ENCODE measurements at regions not wholly inside any gene's neighbourhood (a gene's known extent, or its start where the extent isn't known, plus 50 kb on each side); places are given as distances from the start of the nearest gene placed in this dataset.
A peak's percentile ranks its signal among the peaks of the same experiment; 100 is the strongest.

- Histone ChIP-seq H3K4me3 (no peak overlapping the region), H3K27ac (ENCODE audit: low read depth in 1 of 2, low read length in 1 of 2) (no peak overlapping the region), H3K27me3 (ENCODE audit: control insufficient read depth in 3 of 3, insufficient read depth in 3 of 3, low read length in 2 of 3) (no peaks in the 10 kb centered on the region), H3K4me1 (ENCODE audit: control insufficient read depth in 5 of 5, insufficient read depth in 5 of 5, low read length in 5 of 5) (peaks cover 0 to 11% (median 3%) of the 10 kb centered on the region in 5 donors), H3K9ac (ENCODE audit: insufficient read depth in 1 of 2, low read length in 2 of 2) (no peak overlapping the region), H3K9me3 (ENCODE audit: control insufficient read depth in 4 of 4, insufficient read depth in 3 of 4, low read length in 3 of 4) (no peaks in the 10 kb centered on the region), H3K36me3 (ENCODE audit: control insufficient read depth in 4 of 4, insufficient read depth in 4 of 4, low read length in 4 of 4) (no peaks in the 10 kb centered on the region)
- DNase-seq = peak in 2 of 3 donors; percentile 73 to 76
- ATAC-seq (ENCODE audit: insufficient read depth, low FRiP score) = no peak
- TF ChIP-seq CTCF (IDR thresholded peaks at IDR 0.05; ENCODE audit: control extremely low read depth, extremely low read depth) = no peak
- 48 to 69% methylated on average over 2 of the region's 2 CpGs for WGBS, 2 donors
These were observed 570.7 kb downstream of the EPHA4 start for GRCh38 chr2:221001381-221001801.

- 0% methylated on average over 1 of the region's 1 CpG for WGBS, 2 donors
These were observed 569.9 kb downstream of the EPHA4 start for GRCh38 chr2:221002101-221002685.

GRCh38 chr2:221005338-221005737 lies 566.8 kb downstream of the EPHA4 start:
- Histone ChIP-seq H3K27me3 (ENCODE audit: control insufficient read depth in 3 of 3, insufficient read depth in 3 of 3, low read length in 2 of 3) (no peaks in the 10 kb centered on the region), H3K9me3 (ENCODE audit: control insufficient read depth in 4 of 4, insufficient read depth in 3 of 4, low read length in 3 of 4) (no peaks in the 10 kb centered on the region), H3K4me3 (no peak overlapping the region), H3K36me3 (ENCODE audit: control insufficient read depth in 4 of 4, insufficient read depth in 4 of 4, low read length in 4 of 4) (no peaks in the 10 kb centered on the region), H3K4me1 (ENCODE audit: control insufficient read depth in 5 of 5, insufficient read depth in 5 of 5, low read length in 5 of 5) (peaks cover 0 to 14% (median 0%) of the 10 kb centered on the region in 5 donors), H3K9ac (ENCODE audit: insufficient read depth in 1 of 2, low read length in 2 of 2) (no peak overlapping the region), H3K27ac (ENCODE audit: low read depth in 1 of 2, low read length in 1 of 2) (no peak overlapping the region)
- TF ChIP-seq CTCF (IDR thresholded peaks at IDR 0.05; ENCODE audit: control extremely low read depth, extremely low read depth) = no peak
- ATAC-seq (ENCODE audit: insufficient read depth, low FRiP score) (no peak), DNase-seq (no peak)
- 94 to 95% methylated on average over 3 of the region's 3 CpGs for WGBS, 2 donors

More at GRCh38 chr2:221002101-221002685, 569.9 kb downstream of the EPHA4 start:
- H3K4me3 ChIP-seq = no peak overlapping the region
- no peak for TF ChIP-seq CTCF (IDR thresholded peaks at IDR 0.05; ENCODE audit: control extremely low read depth, extremely low read depth)
- H3K27ac ChIP-seq (ENCODE audit: low read depth in 1 of 2, low read length in 1 of 2) = no peak overlapping the region
- peaks cover 0 to 11% (median 0%) of the 10 kb centered on the region in 5 donors for H3K4me1 ChIP-seq (ENCODE audit: control insufficient read depth in 5 of 5, insufficient read depth in 5 of 5, low read length in 5 of 5)
- DNase-seq (peak in 1 of 3 donors; percentile 33), ATAC-seq (ENCODE audit: insufficient read depth, low FRiP score) (no peak)
- H3K9ac ChIP-seq (ENCODE audit: insufficient read depth in 1 of 2, low read length in 2 of 2) = no peak overlapping the region
- no peaks in the 10 kb centered on the region for H3K36me3 ChIP-seq (ENCODE audit: control insufficient read depth in 4 of 4, insufficient read depth in 4 of 4, low read length in 4 of 4)
- no peaks in the 10 kb centered on the region for H3K27me3 ChIP-seq (ENCODE audit: control insufficient read depth in 3 of 3, insufficient read depth in 3 of 3, low read length in 2 of 3)
- H3K9me3 ChIP-seq (ENCODE audit: control insufficient read depth in 4 of 4, insufficient read depth in 3 of 4, low read length in 3 of 4) = no peaks in the 10 kb centered on the region

- no peak for ATAC-seq (ENCODE audit: insufficient read depth, low FRiP score)
- no peak for TF ChIP-seq CTCF (IDR thresholded peaks at IDR 0.05; ENCODE audit: control extremely low read depth, extremely low read depth)
- DNase-seq = peak in 1 of 3 donors; percentile 28
- no peak overlapping the region for H3K27ac ChIP-seq (ENCODE audit: low read depth in 1 of 2, low read length in 1 of 2)
- H3K9me3 ChIP-seq (ENCODE audit: control insufficient read depth in 4 of 4, insufficient read depth in 3 of 4, low read length in 3 of 4) = no peaks in the 10 kb centered on the region
- no peaks in the 10 kb centered on the region for H3K36me3 ChIP-seq (ENCODE audit: control insufficient read depth in 4 of 4, insufficient read depth in 4 of 4, low read length in 4 of 4)
- peaks cover 0 to 14% (median 0%) of the 10 kb centered on the region in 5 donors for H3K4me1 ChIP-seq (ENCODE audit: control insufficient read depth in 5 of 5, insufficient read depth in 5 of 5, low read length in 5 of 5)
- no peak overlapping the region for H3K9ac ChIP-seq (ENCODE audit: insufficient read depth in 1 of 2, low read length in 2 of 2)
- no peak overlapping the region for H3K4me3 ChIP-seq
- H3K27me3 ChIP-seq (ENCODE audit: control insufficient read depth in 3 of 3, insufficient read depth in 3 of 3, low read length in 2 of 3) = no peaks in the 10 kb centered on the region
These were observed 566.0 kb downstream of the EPHA4 start for GRCh38 chr2:221006084-221006483.

Measured in lung (tissue), 11 donors.